Stimulated activated CD4-positive, alpha-beta T cell treated with anti-CD3 and anti-CD28 coated beads, Interleukin-12 subunit alpha, Interleukin-12 subunit beta, amount 100 ng/mL, for 48 hours (primary cell): ENCODE measurements at regions not wholly inside any gene's neighbourhood (a gene's known extent, or its start where the extent isn't known, plus 50 kb on each side); places are given as distances from the start of the nearest gene placed in this dataset.

Source experiments
- DNase-seq, 3 donors: peaks; one replicate each; pipeline ENCODE4 v3.0.0-alpha.2; 2020; ENCODE audit warnings: low read depth in 2 of 3, low spot score in 1 of 3

DNA sequence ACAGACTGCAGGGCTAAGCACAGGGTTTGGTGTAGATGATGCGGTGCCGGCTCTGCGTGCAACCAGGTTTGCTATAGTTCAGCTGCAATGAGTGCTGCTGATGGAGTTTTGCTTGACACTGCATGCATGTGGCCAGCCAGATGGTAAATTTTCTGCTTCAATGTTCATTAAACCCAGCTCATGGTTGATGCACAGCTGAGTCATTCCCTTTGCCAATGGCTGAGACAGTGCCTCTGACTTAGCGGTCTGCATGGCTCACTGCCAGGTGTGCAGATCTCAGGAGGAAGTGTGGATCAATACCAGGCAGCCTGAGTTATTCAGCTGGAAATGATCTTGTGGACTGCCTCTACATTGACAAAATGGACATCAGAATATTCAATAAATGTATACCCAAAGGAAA, 172.7 kb upstream of the ZP4 start:
- DNase-seq, result no peak

DNA sequence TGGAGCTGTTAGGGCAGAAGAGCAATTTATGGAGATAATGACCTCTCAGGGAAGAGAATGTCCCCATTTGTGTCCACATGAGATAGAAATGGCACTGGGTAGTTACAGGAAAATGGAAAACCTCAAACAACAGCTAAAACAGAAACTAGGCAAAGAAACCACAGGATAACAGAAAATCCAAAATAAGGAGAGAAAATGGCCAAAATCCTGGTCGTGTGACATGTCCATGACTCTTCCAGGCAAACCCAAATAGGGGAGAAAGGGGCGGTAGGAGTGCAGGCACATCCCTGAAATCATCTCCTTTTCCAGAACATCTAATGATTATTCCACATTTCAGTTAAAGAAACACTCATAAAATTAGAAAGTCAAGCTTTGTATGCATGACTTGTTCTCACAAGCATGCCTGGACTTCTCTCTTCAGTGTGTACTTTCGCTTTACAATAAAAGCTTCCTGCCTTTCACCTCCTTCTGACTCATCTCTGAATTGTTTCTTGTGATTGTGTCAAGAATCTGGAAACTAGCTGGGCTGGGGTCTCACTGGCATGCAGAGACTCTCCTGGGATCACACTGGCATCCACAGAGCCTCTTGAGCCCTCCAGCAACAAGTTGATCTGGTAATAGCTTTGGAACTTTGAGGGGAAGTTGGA, 171.4 kb upstream of the ZP4 start:
- no peak for DNase-seq

DNA sequence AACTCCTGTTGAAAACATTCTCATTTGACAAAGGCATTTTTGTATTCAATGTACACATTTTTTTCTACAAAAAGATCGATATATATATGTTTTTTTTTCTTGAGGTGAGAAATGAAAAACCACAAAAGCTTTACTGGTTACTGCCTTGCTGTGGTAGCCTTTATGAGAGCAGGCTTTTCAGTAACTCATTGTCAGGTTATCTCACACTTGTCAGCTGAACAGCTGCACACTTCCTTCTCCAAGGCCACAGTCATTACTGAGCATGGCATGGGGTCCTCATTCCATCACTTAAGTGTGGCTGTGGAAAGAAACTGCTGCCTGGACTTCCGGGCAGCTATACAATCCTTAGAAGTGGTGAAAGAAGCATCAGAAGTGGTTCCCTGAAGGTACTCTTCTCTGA, 169.3 kb upstream of the ZP4 start:
- DNase-seq, result no peak

DNA sequence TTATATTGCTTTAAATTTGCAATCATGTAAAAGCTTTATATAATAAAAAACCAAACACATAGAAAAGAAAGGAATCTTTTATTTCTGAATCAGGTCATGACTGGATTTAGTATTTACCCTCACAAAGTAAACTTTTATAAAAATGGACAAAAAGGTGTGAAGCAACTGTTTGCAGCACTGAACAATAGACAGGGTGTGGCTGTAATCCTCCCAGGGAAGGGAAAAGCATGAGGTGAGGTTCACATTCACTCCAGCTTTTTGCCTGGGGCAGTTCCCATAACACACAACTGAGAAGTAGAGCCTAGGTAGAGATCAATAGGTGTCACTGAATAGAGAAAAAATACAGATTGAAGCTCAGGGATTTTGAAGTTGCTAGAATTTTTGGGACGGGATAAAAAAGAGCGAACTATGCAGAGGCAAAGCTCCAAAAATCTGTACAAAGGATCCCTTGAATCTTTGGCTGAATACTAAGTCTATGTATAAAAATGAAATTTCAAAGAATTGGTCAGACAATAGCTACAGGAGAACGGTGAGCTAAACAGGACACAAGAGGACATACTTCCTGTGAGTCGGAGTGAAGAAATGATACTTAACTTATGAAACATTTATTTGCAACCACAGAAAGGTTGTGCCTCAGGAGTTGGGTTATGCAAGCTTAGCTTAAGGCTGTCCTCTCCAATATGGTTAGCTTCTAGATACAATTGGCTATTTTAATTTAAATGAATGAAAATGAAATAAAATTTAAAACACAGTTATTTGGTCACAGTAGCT, 162.0 kb upstream of the ZP4 start:
- no peak for DNase-seq

DNA sequence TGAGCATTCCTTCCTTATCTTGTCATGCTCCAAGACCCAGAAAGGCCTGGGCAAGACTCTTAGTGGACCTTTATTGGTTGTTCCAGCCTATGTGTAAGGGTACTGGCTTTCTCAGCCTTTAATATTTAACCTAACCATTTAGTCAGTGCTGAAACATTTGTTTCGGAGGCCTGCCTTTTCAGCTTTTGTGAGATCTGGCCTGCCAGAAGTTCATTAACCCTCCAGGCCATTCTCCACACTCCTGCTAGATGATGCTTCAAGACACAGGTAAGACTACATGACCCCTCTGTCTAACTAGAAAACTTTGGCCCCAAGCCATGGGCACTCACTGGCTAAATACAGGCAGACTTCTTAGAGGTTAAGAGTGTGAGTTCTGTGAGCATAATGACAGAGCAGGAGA, 138.4 kb upstream of the ZP4 start:
- DNase-seq, result no peak

DNA sequence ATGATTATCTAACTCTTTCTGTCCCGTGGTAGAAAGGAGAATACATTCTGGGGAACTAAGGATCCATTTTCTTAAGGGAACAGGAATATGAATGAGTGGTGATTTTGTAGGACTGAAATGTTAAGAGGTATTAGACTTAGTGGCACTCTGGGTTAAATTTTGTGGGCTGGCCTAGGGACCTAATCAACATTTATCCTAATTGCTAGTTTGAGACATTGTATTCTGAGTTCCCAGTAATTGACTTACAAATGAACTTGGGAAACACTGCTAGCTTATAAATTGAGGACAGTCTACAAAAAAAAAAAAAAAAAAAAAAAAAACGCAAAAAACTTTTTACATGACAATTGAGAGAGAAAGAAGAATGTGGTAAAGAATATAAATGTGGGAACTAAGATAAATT, 136.6 kb upstream of the ZP4 start:
- no peak for DNase-seq

DNA sequence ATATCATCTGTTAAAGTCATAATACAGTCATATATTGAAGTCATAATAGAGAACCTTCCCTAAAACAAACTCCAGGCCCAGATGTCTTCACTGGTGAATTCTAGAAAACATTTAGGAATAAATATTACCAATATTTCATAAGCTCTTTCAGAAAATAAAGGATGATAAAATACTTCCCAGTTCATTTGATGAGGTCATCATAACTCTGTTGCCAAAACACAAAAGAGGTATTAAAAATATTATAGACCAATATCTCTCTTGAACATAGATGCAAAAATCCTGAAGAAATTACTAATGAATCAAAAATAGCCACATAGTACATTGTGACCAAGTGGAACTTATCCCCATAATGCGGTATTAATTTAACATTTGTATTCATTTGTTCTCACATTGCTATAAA, 132.4 kb upstream of the ZP4 start:
- no peak for DNase-seq

DNA sequence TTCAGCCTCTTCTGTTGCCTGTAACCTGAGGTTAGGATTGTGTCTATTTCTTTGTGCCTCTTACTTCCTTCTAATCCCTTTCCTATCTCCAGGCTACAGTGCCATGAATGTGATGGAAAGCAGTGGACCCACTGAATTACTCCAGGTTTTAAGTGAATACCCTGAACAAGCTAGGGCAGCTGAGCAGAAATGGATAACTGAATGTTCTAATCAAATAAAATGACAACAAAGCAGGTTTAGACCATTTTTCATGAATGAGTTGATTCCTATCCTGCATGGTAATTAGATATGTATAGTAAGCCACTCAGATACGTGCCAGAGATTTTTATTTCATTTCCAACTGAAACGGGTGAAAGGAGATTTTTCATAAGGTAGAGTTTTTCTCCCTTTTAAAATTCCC, 127.5 kb upstream of the ZP4 start:
- DNase-seq, result no peak

DNA sequence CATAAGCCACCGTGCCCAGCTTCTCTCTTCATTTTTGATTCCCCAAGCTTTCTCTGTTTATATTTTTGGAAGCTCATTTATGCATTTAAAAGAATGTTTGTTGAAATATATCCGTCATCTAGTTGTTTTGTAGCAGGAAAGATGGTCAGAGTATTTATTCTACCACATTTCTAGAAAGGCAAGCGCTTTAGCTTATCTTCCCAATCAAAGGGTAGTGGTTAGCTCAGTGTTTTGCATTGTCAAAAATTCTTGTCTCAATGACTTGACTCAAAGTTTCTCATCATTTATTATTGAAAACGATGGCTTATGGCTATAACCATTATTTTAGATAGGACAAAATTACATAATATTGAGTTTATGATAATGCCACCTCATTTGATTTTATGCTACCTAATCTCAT, 116.1 kb upstream of the ZP4 start:
- no peak for DNase-seq

DNA sequence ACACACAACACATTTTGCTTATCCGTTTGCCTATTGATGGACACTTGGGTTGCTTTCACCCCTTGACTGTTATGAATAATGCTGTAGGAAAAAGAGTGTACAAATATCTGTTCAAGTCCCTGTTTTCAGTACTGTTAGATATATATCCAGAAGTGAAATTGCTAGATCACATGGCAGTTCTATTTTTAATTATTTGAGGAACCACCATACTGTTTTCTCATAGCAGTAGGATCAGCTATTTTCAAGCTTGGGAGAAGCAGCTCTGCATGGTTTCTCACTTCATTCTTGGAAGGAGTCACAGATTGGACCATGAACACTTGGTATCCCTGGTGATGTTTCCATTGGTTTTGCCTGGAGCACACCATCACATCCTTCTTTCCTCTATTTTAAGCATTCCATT, 114.4 kb upstream of the ZP4 start:
- DNase-seq, result no peak

DNA sequence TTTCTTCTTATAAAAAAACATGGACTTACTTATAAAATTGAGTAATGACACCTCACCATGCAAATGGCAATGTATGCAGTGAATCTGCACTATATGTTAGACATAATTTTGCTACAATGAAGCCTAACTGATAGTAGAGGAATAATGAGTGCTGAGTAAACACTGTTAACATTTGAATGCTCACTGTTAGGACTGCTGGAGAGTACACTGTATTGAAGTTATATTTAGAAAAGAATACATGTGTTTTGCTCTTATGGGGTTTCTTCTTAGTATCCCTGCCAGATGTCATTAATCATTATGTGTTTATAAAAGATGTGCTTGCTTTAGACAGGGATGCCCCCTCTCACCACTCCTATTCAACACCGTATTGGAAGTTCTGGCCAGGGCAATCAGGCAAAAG, 111.1 kb upstream of the ZP4 start:
- DNase-seq, result no peak

DNA sequence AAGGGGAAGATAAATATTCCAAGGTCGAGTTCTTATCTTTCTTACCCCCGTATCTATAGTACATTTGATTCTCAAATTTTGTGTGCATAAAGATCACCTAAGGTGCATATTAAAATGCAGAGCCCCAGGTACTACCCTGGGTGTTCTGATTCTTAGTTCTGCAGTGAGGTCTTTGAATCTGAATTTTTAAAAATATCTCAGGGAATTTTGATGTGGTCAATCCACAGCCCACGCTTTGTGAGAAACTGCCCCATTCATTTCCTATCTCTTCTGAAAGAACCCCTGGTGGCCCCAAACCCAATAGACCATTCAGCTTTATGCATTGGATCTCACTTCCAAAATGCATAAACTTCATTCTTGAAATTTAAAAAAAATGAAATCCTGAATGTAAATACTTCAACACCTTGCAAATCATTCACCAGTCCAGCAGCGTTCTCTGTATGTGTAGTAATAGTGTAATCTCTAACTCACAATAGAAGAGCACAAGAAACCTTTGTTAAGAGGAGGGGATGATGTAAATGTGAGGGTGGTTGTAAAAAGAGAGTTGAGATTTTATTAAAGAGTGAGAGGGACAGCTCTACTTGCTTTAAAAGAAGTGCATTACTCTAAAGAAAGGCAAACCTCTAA, 108.8 kb upstream of the ZP4 start:
- DNase-seq, result no peak

DNA sequence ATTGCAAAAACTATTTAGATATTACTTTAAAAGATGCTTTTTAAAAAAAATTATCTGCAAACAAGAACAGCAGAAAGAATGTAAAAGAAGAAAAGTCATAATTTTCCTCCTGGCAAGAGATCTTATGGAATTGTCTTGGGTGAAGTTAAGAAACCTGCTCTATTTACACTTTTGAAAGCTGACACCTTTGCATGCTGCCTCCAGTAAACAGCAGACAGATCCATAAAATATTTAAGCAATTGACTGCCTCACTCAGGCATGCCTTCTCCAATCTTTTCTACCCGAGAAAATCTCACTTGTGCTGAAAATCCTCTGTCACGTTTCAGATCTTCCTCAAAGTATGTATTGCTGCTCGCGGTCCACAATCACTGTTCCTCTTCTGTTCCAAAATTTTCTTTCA, 107.9 kb upstream of the ZP4 start:
- DNase-seq, result no peak

DNA sequence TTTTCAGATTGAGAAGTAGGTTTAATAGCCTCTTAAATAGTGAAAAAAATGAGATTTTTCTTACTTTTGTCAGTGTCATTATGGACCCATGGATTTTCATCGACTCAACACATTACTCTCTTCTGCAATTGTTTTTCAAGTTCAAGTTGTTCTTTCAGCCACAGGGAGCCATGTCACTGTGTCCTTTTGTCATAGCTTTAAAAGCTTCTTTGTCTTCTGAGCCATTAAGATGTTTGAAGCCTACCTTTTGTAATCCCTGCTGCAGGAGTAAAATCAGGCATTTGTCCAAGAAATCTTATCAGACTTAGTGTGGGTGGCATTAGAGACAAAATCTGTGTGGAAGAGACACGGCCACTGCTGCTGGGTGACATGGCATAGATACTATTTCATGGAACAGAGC, 92.8 kb upstream of the ZP4 start:
- no peak for DNase-seq

DNA sequence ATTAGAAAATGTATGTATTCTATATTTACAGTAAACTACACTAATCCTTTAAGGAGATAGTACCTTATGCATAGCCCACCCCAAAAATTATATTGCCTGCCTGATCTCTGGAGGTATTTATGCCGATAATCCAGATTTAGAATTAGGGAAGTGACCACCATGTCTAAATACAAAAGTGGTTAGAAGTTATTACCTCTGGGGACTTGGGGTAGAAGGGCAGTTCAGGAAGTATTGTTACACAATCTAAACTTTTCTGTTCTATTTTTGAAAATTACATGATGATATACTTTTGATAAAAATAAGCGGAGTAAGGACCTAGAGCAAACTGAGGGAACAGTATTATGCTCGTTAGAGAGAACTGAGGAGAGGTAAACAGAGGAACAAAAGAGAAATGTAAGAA, 90.5 kb upstream of the ZP4 start:
- no peak for DNase-seq

DNA sequence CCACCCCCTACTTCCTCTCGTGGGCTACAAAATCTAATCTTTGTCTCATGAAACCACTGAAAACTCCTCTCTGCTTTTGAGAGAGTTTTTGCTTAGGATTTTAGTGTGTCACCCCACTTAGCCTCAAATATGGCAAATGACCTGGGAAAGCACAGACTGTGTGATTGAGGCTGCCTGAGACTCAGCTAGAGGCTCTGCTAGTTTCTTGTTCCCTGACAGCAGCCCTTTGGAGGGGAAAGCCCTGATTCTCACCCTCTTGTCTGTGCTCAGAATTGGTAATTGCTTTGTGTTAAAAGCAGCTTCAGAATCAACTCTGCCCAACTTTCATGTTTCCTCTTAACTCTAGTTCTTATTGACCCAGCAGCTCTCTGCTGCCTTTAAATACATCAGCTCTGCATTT, 85.6 kb upstream of the ZP4 start:
- DNase-seq, result no peak

DNA sequence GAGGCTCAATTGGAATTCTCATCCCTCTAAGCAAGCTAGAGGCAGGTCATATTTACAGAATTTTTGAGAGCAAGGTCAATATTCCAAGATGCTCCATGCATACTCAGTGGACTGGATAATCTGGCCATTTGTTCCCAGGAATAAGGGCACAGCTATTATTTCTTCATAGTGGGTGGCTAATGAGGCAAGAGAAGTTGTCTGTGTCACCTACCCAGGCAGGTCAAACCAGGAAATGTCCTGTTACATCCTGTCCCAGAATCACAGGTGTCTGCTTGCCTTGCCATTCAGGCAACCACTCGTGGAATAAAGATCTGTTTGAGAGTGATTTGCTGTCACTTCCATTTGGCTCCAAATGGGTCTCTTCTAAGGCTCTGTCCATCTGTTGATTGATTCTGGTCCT, 85.2 kb upstream of the ZP4 start:
- DNase-seq, result no peak

DNA sequence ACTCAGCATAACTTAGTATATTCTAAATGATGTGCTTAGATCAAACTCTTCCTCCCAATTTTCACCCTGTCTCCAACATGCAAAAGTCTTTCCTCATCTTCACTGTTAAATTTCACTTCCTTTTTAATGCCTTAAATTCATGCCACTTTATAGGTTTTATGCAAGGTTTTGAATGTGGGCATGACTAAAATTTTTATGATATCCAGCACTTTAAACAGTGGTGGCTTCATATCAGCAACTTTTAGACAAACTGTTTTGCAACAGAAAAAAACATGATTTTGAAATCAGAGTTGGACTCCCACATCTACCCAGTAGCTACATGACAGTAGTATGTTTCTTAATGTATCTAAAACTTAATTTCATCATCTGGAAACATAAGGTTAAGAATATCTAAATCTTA, 84.7 kb upstream of the ZP4 start:
- DNase-seq, result no peak

DNA sequence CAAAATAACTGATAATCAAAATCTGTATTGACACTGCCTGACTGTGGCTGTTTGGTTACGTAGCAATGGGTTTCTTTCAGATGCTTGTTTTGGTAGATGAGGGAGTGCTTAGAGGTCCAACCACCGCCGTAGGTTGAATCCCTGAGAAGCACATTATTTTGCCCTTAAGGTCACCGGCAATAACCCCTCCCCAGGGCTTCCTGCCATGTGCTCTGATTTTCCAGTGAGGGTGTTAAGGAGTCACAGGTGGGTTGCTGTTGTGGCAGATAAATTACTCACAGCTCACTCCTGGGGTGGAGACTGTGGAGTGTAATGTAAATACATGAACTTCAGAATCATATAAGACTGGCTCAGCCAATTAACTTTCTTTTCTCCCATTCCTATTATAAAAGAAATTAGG, 81.5 kb upstream of the ZP4 start:
- DNase-seq, result no peak

DNA sequence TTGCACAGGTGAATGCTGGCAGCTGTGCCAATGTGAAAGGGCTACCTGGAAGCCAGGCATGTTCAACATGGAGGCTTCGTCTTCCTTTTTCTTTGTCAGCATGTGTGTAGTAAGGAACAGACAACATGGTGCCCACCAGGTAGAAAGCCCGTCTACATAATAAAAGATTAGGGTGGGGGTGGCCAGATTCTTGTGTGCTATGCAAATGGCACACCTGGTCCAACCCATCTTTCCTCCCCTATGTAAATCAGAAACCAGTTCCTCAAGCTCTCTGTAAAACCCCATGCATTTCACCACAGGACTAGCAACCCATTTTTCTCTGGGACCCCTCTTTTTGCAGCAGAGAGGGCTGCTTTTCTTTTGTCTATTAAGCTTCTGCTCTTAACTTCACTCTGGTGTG, 72.3 kb upstream of the ZP4 start:
- no peak for DNase-seq

DNA sequence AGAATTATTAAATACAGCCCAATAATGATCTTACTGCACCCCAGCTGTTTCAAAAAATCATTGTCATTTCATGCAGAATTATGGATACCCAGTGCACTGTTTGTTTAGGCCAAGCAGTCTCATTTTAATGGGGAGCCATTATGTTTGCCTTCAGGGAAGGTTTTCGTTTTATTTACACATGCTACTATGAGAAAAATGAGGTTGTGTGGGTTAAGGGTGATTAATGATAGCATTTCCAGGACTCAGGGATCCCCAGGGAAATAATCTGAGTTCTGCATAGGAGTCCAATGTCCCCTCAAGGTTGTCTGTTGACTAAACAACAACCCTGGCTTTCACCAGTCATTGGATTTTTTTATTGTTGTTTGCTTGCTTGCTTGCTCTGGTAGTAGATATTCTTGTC, 71.0 kb upstream of the ZP4 start:
- no peak for DNase-seq

DNA sequence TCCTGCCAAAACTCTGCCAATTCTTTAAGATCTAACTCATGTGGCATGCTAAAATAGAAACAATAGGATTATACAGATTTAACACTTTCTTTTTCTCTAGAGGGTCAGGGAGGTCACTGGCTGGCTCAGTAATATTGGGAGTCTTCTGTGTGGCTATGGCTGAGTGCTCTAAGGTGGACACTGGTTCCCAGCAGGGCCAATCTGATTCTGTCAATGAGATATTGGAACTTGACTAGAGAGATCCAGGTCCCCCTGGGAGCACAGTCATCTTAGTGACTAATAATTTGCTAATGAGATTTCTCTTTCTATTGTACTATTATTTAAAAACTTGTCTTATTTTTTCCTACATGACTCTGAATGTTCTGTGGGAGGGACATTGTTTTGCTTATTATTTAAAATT, 69.1 kb upstream of the ZP4 start:
- no peak for DNase-seq

DNA sequence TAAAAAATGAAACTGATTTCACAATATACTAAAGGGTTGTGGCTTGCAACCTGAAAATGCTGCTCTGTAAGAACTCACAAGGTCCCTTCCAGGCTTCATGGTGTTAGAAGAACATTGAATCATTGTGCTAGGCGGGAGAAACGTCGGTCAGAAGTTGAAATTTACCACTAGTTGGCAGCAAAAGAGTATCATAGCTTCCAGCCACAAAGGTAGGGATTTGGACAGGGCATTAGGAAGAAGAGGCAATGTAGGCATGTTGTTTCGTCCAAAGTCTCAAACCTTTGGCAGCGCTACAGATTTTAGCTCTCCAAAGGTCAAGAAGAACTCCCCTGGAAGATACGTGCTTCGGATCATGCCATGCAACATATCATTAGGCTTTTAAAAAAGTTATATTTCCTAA, 62.5 kb upstream of the ZP4 start:
- DNase-seq, result no peak
